Endothelial cell of umbilical vein (primary cell): ENCODE measurements at regions not wholly inside any gene's neighbourhood (a gene's known extent, or its start where the extent isn't known, plus 50 kb on each side); places are given as distances from the start of the nearest gene placed in this dataset.

ENCODE experiments used
- BruUV-seq: library from RNA; stranded (reverse); fragments of 400-500 nt; replicated peaks from 2 replicates; lab custom pipeline; 2021; lab: Mats Ljungman, UMichigan
- CTCF ChIA-PET: fragments of 300-600, 350-600 bp; sonication (Branson Sonifier 250); formaldehyde crosslinking; loops from one replicate; lab custom pipeline; 2021; ENCODE audit warnings: antibody characterized with exemption, inconsistent platforms; lab: Charles Lee
- POLR2A ChIA-PET: fragments of 300-600, 350-600 bp; sonication (Branson Sonifier 250); formaldehyde crosslinking; loops from one replicate; lab custom pipeline; 2021; ENCODE audit warnings: antibody characterized with exemption, inconsistent platforms; lab: Charles Lee
- DNase-seq: peaks from one replicate; pipeline ENCODE4 v3.0.0-alpha.2; 2011; ENCODE audit warnings: low read depth, low spot score
- FAIRE-seq: peaks from 2 replicates; lab custom pipeline; 2011; peaks lifted over from hg19 to GRCh38; lab: Jason Lieb, UNC
- H2AFZ ChIP-seq: 2 replicates; pipeline ENCODE4 v1.6.0; 2012; ENCODE audit warnings: low read depth, low read length, control low read depth, inconsistent platforms
- H3K27ac ChIP-seq: 2 replicates; pipeline ENCODE4 v1.5.1; 2011; ENCODE audit warnings: low read depth, mild to moderate bottlenecking, control low read depth, low read length, moderate library complexity; ENCODE audit not compliant: insufficient read depth
- H3K27me3 ChIP-seq, 2 experiments: 2 replicates each; pipeline versions ENCODE4 v1.6.0 to v1.6.1; 2011; ENCODE audit warnings: low read length in 2 of 2, mixed read lengths in 1 of 2; ENCODE audit not compliant: control insufficient read depth in 2 of 2, insufficient read depth in 2 of 2
- H3K36me3 ChIP-seq, 2 experiments: 2 replicates in 1 of 2; 3 replicates in 1 of 2; pipeline ENCODE4 v1.5.1; 2011; ENCODE audit warnings: low read length in 2 of 2, mild to moderate bottlenecking in 1 of 2, moderate library complexity in 1 of 2; ENCODE audit not compliant: control insufficient read depth in 2 of 2, insufficient read depth in 2 of 2; ENCODE audit errors: extremely low read depth in 1 of 2
- H3K4me1 ChIP-seq: 3 replicates; pipeline ENCODE4 v1.5.1; 2011; ENCODE audit warnings: mild to moderate bottlenecking, low read length; ENCODE audit not compliant: control insufficient read depth, insufficient read depth; ENCODE audit errors: extremely low read depth
- H3K4me2 ChIP-seq: 2 replicates; pipeline ENCODE4 v1.6.1; 2011; ENCODE audit warnings: low read length, control low read depth, mixed read lengths; ENCODE audit not compliant: insufficient read depth
- H3K4me3 ChIP-seq, 3 experiments: fragments of 200-600 bp in 1 of 3; sonication (generic), shearing (Covaris generic) in 1 of 3; replicated peaks in 1 of 3; 2 replicates each; pipeline ENCODE4 v1.5.1; 2011 to 2016; ENCODE audit warnings: control low read depth in 3 of 3, low read length in 3 of 3, mild to moderate bottlenecking in 2 of 3, inconsistent platforms in 1 of 3, low read depth in 1 of 3, moderate library complexity in 1 of 3; ENCODE audit not compliant: insufficient read depth in 1 of 3
- H3K79me2 ChIP-seq: 2 replicates; pipeline ENCODE4 v1.6.0; 2012; ENCODE audit warnings: low read length, inconsistent platforms; ENCODE audit not compliant: control insufficient read depth, insufficient read depth
- H3K9ac ChIP-seq: replicated peaks from 2 replicates; pipeline ENCODE3; 2011; ENCODE audit warnings: low read length, control low read depth; ENCODE audit not compliant: insufficient read depth; ENCODE audit errors: extremely low read depth
- H3K9me1 ChIP-seq: replicated peaks from 3 replicates; pipeline ENCODE4 v1.6.0; 2011; ENCODE audit warnings: mild to moderate bottlenecking, low read length; ENCODE audit not compliant: control insufficient read depth, insufficient read depth; ENCODE audit errors: extremely low read depth
- H3K9me3 ChIP-seq: replicated peaks from 2 replicates; pipeline ENCODE4 v1.5.1; 2012; ENCODE audit warnings: low read length, inconsistent platforms; ENCODE audit not compliant: control insufficient read depth, insufficient read depth
- H4K20me1 ChIP-seq: replicated peaks from 2 replicates; pipeline ENCODE3; 2011; ENCODE audit warnings: mild to moderate bottlenecking, low read length; ENCODE audit not compliant: control insufficient read depth, insufficient read depth; ENCODE audit errors: extremely low read depth
- EZH2 ChIP-seq: IDR thresholded peaks from 2 replicates; pipeline ENCODE4 v1.6.1; 2012; ENCODE audit warnings: borderline replicate concordance, low read depth, mild to moderate bottlenecking, moderate library complexity, low read length, inconsistent platforms; ENCODE audit not compliant: severe bottlenecking
- FOS ChIP-seq: IDR thresholded peaks from 2 replicates; pipeline ENCODE4 v1.6.1; 2011; ENCODE audit warnings: mild to moderate bottlenecking, low read length, moderate library complexity, borderline replicate concordance; ENCODE audit not compliant: insufficient read depth
- GATA2 ChIP-seq: IDR thresholded peaks from 2 replicates; pipeline ENCODE4 v1.7.0; 2011; ENCODE audit warnings: low read depth, mild to moderate bottlenecking, moderate library complexity, mixed read lengths, low read length; ENCODE audit not compliant: insufficient read length, insufficient read depth
- JUN ChIP-seq: IDR thresholded peaks from 2 replicates; pipeline ENCODE4 v1.6.1; 2011; ENCODE audit warnings: borderline replicate concordance, low read depth; ENCODE audit not compliant: insufficient read length, insufficient read depth
- MAX ChIP-seq: IDR thresholded peaks from 2 replicates; pipeline ENCODE4 v1.6.1; 2011; ENCODE audit not compliant: insufficient read depth, insufficient read length
- MYC ChIP-seq: IDR thresholded peaks from one replicate; pipeline ENCODE4 v1.6.1; 2011; ENCODE audit warnings: mild to moderate bottlenecking, low read depth, low read length
- POLR2A ChIP-seq: IDR thresholded peaks from 2 replicates; pipeline ENCODE4 v1.6.1; 2012; ENCODE audit warnings: low read depth, mild to moderate bottlenecking, control low read depth, low read length
- POLR2AphosphoS5 ChIP-seq: IDR thresholded peaks from 2 replicates; pipeline ENCODE4 v1.6.1; 2012; ENCODE audit warnings: low read depth, mild to moderate bottlenecking, control low read depth, low read length, moderate library complexity; ENCODE audit not compliant: insufficient read depth
- dilution Hi-C: fragments of 300-500 bp; cut with MboI; formaldehyde crosslinking; loops from one replicate; pipeline ENCODE4 v1.15.0; 2019; ENCODE audit warnings: low sequenced_read_pairs; ENCODE audit not compliant: extremely low pct_ligation_motif_present
- intact Hi-C: fragments of 100-400 bp; cut with micrococcal nuclease; formaldehyde crosslinking; loops from one replicate; pipeline ENCODE4 v1.10.0; 2022
- TF ChIP-seq, protein P1 (sequence below), 2 donors: IDR thresholded peaks; 1 replicate in 1 of 2; 2 replicates in 1 of 2; pipeline ENCODE4 v1.5.1; 2011; ENCODE audit warnings: low read length in 2 of 2, mild to moderate bottlenecking in 2 of 2, moderate library complexity in 2 of 2, control low read depth in 1 of 2, inconsistent platforms in 1 of 2, low read depth in 1 of 2; ENCODE audit not compliant: insufficient read depth in 1 of 2; ENCODE audit errors: extremely low read depth in 1 of 2

DNA sequence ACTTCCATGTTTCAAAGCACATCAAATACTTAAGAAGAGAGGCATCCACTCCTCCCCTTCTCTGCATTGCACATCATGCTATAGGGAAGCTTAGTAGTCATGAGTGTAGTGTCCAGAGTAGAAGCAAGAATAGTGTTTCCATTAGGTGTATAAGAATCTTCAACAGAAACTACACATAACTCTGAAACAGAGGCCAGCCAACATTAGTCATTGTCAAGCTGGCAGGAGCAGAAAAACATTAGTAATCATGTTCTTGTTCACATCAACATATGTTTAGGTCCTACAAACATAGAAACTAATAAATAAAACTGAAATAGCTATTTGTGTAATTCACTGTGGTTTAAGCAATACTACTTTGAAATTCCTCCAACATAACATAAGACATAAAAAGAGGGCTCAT, 370.2 kb downstream of the PPP1R3A start:
- TF ChIP-seq JUN (no peak), MYC (no peak), FOS (no peak), GATA2 (no peak), POLR2AphosphoS5 (no peak), EZH2 (no peak), POLR2A (no peak), MAX (no peak)
- TF ChIP-seq, protein P1, sequence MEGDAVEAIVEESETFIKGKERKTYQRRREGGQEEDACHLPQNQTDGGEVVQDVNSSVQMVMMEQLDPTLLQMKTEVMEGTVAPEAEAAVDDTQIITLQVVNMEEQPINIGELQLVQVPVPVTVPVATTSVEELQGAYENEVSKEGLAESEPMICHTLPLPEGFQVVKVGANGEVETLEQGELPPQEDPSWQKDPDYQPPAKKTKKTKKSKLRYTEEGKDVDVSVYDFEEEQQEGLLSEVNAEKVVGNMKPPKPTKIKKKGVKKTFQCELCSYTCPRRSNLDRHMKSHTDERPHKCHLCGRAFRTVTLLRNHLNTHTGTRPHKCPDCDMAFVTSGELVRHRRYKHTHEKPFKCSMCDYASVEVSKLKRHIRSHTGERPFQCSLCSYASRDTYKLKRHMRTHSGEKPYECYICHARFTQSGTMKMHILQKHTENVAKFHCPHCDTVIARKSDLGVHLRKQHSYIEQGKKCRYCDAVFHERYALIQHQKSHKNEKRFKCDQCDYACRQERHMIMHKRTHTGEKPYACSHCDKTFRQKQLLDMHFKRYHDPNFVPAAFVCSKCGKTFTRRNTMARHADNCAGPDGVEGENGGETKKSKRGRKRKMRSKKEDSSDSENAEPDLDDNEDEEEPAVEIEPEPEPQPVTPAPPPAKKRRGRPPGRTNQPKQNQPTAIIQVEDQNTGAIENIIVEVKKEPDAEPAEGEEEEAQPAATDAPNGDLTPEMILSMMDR (IDR thresholded peaks at IDR 0.05; ENCODE audit: extremely low read depth in 1 of 2, insufficient read depth in 1 of 2, low read depth in 1 of 2, low read length in 2 of 2): no peak
- no peak overlapping the region for H3K9ac ChIP-seq
- no peaks in the 10 kb centered on the region for H3K27me3 ChIP-seq
- no peaks in the 10 kb centered on the region for H3K4me1 ChIP-seq
- H4K20me1 ChIP-seq: no peaks in the 10 kb centered on the region
- no peak overlapping the region for H3K4me2 ChIP-seq
- no peaks in the 10 kb centered on the region for H3K9me3 ChIP-seq
- H3K27ac ChIP-seq: no peak overlapping the region
- intact Hi-C loops (no loop called here), dilution Hi-C loops (no loop called here)
- H3K9me1 ChIP-seq: no peaks in the 10 kb centered on the region
- FAIRE-seq: no peak
- POLR2A ChIA-PET: no interaction called here
- H2AFZ ChIP-seq: no peak overlapping the region
- H3K4me3 ChIP-seq: no peak overlapping the region
- BruUV-seq: no TSS peak
- CTCF ChIA-PET: no interaction called here
- no peak for DNase-seq
- no peaks in the 10 kb centered on the region for H3K79me2 ChIP-seq
- no peaks in the 10 kb centered on the region for H3K36me3 ChIP-seq
